ENCODE measurements at regions not wholly inside any gene's neighbourhood (a gene's known extent, or its start where the extent isn't known, plus 50 kb on each side); places are given as distances from the start of the nearest gene placed in this dataset.

DNA sequence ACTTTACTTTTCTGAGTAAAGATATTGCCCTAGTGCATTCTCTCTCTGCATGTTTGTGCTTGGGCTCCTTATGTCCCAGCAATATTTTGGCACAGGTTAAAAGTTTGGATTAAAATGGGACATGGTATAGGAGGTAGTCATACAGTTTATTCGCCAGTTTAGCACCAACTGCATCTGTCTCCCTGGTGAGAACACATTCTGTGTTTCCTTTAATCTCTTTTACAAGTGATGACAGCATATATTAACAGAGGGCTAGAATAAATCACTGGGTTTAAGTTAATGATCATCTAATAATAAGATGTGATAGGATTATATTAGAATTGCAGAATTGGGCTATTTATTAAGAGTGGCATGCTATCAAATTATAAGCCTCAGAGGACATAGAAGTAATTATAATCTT lies 550.1 kb downstream of the LRRC70 start:
- H3K4me3 ChIP-seq (ENCODE audit: low read depth, low read length): no peak overlapping the region
- in situ Hi-C loops (cut with HindIII; ENCODE audit: low sequenced_read_pairs): no loop called here
- no peak for DNase-seq (ENCODE audit: low read depth, low spot score)
- TF ChIP-seq, protein P1, sequence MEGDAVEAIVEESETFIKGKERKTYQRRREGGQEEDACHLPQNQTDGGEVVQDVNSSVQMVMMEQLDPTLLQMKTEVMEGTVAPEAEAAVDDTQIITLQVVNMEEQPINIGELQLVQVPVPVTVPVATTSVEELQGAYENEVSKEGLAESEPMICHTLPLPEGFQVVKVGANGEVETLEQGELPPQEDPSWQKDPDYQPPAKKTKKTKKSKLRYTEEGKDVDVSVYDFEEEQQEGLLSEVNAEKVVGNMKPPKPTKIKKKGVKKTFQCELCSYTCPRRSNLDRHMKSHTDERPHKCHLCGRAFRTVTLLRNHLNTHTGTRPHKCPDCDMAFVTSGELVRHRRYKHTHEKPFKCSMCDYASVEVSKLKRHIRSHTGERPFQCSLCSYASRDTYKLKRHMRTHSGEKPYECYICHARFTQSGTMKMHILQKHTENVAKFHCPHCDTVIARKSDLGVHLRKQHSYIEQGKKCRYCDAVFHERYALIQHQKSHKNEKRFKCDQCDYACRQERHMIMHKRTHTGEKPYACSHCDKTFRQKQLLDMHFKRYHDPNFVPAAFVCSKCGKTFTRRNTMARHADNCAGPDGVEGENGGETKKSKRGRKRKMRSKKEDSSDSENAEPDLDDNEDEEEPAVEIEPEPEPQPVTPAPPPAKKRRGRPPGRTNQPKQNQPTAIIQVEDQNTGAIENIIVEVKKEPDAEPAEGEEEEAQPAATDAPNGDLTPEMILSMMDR (IDR thresholded peaks at IDR 0.05; ENCODE audit: low read depth, low read length): no peak

GRCh38 chr5:63128018-63128417 lies 549.4 kb downstream of the LRRC70 start:
- TF ChIP-seq, protein P1 (IDR thresholded peaks at IDR 0.05; ENCODE audit: low read depth, low read length): no peak
- DNase-seq (ENCODE audit: low read depth, low spot score): no peak
- in situ Hi-C loops (cut with HindIII; ENCODE audit: low sequenced_read_pairs): no loop called here
- no peak overlapping the region for H3K4me3 ChIP-seq (ENCODE audit: low read depth, low read length)

- DNase-seq (ENCODE audit: low read depth, low spot score): peak; percentile 64
- TF ChIP-seq, protein P1 (IDR thresholded peaks at IDR 0.05; ENCODE audit: low read depth, low read length): no peak
- in situ Hi-C loops (cut with HindIII; ENCODE audit: low sequenced_read_pairs): no loop called here
- no peak overlapping the region for H3K4me3 ChIP-seq (ENCODE audit: low read depth, low read length)
These were observed 548.4 kb downstream of the LRRC70 start for GRCh38 chr5:63127054-63127453.

GRCh38 chr5:63125862-63126261 lies 547.2 kb downstream of the LRRC70 start:
- peak; percentile 62 for DNase-seq (ENCODE audit: low read depth, low spot score)
- TF ChIP-seq, protein P1 (IDR thresholded peaks at IDR 0.05; ENCODE audit: low read depth, low read length): peak; percentile 62
- in situ Hi-C loops (cut with HindIII; ENCODE audit: low sequenced_read_pairs): no loop called here
- H3K4me3 ChIP-seq (ENCODE audit: low read depth, low read length): no peak overlapping the region

DNA sequence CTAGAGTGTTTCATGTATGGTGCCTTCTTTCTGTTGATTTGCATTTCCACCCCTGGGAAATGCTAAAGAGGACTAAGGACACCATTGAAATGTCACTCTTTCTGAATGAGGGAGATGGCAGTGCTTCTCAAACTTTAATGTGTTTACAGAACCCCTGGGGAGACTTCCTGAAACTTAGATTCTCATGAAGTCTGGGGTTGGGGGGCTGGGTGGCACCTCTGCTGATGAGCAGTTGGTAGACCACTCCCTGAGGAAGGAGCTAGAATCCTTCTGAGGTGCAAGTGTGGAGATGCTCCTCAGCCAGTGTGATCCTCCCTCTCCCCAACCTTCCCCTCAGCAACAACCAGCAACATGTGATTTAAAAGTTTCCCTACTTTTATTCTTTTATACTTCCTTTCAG lies 546.8 kb downstream of the LRRC70 start:
- H3K4me3 ChIP-seq (ENCODE audit: low read depth, low read length): no peak overlapping the region
- DNase-seq (ENCODE audit: low read depth, low spot score): no peak
- TF ChIP-seq, protein P1 (IDR thresholded peaks at IDR 0.05; ENCODE audit: low read depth, low read length): no peak
- in situ Hi-C loops (cut with HindIII; ENCODE audit: low sequenced_read_pairs): no loop called here

DNA sequence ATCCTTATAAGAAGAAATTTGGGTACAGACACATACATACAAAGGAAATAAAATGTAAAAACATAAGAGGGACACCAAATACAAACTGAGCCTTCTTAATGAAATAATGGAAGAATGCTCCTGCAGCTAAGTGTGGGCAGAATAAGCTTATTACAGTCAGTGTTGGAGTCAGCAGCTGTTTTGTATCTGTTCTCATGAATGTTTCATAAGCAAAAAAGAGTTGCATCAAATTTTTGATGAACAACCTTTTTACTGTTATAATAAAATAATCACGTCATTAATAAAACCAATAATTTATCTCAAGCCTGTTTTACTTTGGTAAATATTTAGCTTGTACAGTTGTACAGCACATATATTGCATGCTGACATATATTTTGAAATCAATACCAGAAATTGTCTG lies 545.6 kb downstream of the LRRC70 start:
- in situ Hi-C loops (cut with HindIII; ENCODE audit: low sequenced_read_pairs): no loop called here
- TF ChIP-seq, protein P1 (IDR thresholded peaks at IDR 0.05; ENCODE audit: low read depth, low read length): no peak
- no peak for DNase-seq (ENCODE audit: low read depth, low spot score)
- no peak overlapping the region for H3K4me3 ChIP-seq (ENCODE audit: low read depth, low read length)

DNA sequence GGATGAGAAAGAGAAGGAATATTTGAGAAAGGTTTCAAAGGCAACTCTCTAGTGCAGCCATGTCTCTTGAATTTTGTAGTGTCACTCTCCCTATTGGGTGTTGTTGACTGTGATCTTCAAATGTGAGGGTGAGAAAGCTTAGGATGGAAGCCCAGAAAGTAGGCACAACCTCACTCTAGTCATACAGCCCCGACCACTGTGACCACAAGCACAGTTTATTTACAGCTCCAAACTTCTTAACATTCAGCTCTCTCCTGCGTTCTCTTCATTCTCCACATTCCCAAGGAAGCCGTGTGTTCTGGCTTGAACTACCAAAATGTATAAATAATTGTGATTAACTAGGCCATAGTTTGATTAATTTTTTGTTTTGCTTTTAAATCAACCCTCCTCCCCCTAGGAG lies 542.9 kb downstream of the LRRC70 start:
- in situ Hi-C loops (cut with HindIII; ENCODE audit: low sequenced_read_pairs): no loop called here
- TF ChIP-seq, protein P1 (IDR thresholded peaks at IDR 0.05; ENCODE audit: low read depth, low read length): no peak
- no peak for DNase-seq (ENCODE audit: low read depth, low spot score)
- H3K4me3 ChIP-seq (ENCODE audit: low read depth, low read length): no peak overlapping the region

Data from astrocyte of the spinal cord (primary cell).